Stimulated activated effector memory CD8-positive, alpha-beta T cell treated with anti-CD3 and anti-CD28 coated beads, Interleukin-12 subunit alpha, Interleukin-12 subunit beta, amount 100 ng/mL, for 72 hours (primary cell): ENCODE measurements at regions not wholly inside any gene's neighbourhood (a gene's known extent, or its start where the extent isn't known, plus 50 kb on each side); places are given as distances from the start of the nearest gene placed in this dataset.

Experiments
- ATAC-seq: fragments of 150-1000 bp; cut with Tn5 transposase; 2 replicates; pipeline ENCODE4 v1.10.0; 2021
- DNase-seq, 2 donors: peaks; one replicate each; pipeline ENCODE4 v3.0.0; 2021 to 2022; ENCODE audit warnings: low spot score in 2 of 2
- H3K27ac Mint-ChIP-seq: one replicate; pipeline ENCODE4 v1.8.0; 2022; ENCODE audit warnings: mild to moderate bottlenecking, mixed read lengths
- H3K36me3 Mint-ChIP-seq: one replicate; pipeline ENCODE4 v1.8.0; 2022; ENCODE audit warnings: mild to moderate bottlenecking, mixed read lengths
- H3K4me1 Mint-ChIP-seq: one replicate; pipeline ENCODE4 v1.8.0; 2022; ENCODE audit warnings: mixed read lengths
- H3K4me3 Mint-ChIP-seq: one replicate; pipeline ENCODE4 v1.8.0; 2022; ENCODE audit warnings: mild to moderate bottlenecking, mixed read lengths
- H3K9me3 Mint-ChIP-seq: one replicate; pipeline ENCODE4 v1.8.0; 2022; ENCODE audit warnings: mixed read lengths

DNA sequence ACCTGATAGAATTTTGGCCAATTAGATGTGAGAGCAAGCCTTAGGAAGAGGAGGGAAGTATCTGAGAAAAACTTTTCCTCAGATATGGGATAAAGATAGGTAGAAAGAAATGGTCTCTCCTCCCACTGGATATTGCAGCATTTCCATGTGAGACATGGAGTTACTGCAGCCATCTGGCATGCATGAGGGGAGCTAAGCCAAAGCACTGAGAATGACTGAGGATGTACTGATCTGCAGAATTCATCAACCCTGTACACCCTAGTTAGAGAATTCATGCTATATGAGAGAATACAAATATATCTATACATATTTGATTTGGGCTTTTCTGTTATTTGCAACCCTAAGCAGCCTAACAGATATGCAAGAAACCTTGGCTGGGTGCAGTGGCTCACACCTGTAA, 52.5 kb upstream of the RPL34 start:
- Mint-ChIP-seq H3K36me3 (no peaks in the 10 kb centered on the region), H3K9me3 (no peaks in the 10 kb centered on the region), H3K4me1 (no peaks in the 10 kb centered on the region), H3K27ac (no peak overlapping the region), H3K4me3 (no peak overlapping the region)
- ATAC-seq (no peak), DNase-seq (no peak)

DNA sequence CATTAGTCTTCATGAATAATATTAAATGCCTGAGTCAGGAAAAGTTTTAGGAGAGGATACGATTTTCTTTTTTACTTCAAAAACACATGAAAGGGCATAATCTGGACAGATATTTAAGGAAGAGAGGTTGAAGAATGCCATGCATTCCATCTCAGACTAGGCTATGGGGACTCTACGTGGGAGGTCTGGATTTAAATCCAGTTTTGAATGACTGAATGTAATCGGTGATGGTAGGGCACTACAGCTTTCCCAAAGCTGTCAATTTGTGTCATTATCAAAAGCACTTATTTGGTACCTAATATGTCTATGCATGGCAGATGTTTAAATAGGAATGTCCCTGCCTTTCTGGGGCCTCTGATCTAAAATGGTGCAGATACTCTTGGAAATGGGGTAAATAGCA, 59.3 kb upstream of the RPL34 start:
- Mint-ChIP-seq H3K36me3 (no peaks in the 10 kb centered on the region), H3K9me3 (no peaks in the 10 kb centered on the region), H3K4me1 (no peaks in the 10 kb centered on the region), H3K4me3 (no peak overlapping the region), H3K27ac (no peak overlapping the region)
- no peak for ATAC-seq
- DNase-seq, result no peak

DNA sequence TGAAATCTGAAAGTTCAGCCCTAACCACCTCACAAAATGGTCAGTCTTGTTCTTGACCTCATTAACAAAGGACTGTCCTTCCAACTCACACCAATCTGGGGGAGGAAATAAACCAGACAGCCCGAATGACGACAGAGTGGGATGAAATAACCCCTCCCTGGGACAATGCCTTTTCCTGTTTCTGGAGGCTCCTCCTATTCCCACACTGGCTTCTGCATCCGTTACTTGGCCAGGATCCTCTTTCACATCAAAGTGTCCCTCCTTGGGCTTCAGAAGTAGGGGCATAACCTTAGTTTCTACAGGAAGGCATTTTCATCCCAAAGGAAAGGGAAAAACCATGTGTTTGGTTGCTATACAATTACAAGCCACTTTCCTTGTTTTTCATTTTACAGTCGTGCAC, 59.8 kb upstream of the RPL34 start:
- H3K9me3 Mint-ChIP-seq, result no peaks in the 10 kb centered on the region
- H3K4me3 Mint-ChIP-seq, result no peak overlapping the region
- H3K4me1 Mint-ChIP-seq, result no peaks in the 10 kb centered on the region
- no peak for ATAC-seq
- no peak for DNase-seq
- H3K27ac Mint-ChIP-seq, result no peak overlapping the region
- H3K36me3 Mint-ChIP-seq, result no peaks in the 10 kb centered on the region

DNA sequence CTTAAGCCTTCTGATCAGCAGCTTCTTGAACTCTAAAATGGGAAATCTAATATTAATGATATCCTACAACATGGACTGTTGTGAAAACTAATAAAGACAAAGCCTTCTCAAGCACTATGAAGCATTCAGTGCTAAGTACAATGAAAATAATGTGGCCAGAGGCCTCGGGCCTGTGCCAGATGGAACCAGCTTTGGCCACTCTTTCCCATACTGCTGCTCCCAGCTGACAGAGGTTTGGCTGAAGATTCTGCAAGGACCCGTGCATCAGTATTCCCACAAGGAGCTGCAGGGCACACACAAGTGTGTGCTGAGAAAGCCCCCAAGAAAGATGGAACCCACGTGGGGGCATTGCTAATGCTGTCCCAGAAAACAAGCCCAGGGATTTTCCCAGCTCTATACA, 60.5 kb upstream of the RPL34 start:
- Mint-ChIP-seq H3K36me3 (no peaks in the 10 kb centered on the region), H3K4me1 (no peaks in the 10 kb centered on the region), H3K4me3 (no peak overlapping the region), H3K9me3 (no peaks in the 10 kb centered on the region), H3K27ac (no peak overlapping the region)
- ATAC-seq, result no peak
- DNase-seq, result no peak

DNA sequence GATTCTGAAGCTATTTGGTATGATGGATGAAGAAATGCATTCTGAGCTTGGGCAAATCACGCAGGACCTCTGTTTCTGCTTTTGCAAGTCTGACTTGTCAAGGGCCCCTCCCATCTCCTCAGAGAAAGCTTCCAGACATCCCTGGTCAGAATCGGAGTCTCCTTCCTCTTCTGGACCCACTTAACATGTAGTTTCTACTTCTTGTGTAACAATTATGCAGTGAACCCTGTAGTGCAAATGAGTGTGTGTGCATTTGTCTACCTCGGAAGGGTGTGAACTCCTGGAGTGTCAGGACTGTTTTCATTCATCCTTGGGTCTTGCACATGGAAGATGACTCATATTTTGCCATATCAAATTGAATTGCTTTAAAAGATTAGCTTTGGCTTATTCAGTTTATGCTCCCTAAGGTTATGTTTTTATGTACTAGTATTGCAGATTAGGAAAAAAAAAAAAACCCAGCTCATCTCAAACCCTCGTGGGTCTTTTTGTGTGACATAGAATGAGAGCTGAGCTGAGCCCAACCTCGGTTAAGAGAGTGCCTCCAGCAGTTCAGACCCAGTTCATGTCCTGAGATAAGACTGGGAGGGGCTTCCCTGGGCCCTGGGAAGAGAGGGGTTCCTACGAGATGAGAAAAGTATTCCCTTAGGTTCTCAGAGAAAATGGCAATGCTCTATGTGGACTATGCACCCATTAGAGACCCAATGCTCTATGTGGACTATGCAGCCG, 61.1 kb upstream of the RPL34 start:
- Mint-ChIP-seq H3K27ac (no peak overlapping the region), H3K36me3 (no peaks in the 10 kb centered on the region), H3K4me3 (no peak overlapping the region), H3K9me3 (no peaks in the 10 kb centered on the region), H3K4me1 (no peaks in the 10 kb centered on the region)
- peak; percentile 13 for ATAC-seq
- DNase-seq, result no peak

DNA sequence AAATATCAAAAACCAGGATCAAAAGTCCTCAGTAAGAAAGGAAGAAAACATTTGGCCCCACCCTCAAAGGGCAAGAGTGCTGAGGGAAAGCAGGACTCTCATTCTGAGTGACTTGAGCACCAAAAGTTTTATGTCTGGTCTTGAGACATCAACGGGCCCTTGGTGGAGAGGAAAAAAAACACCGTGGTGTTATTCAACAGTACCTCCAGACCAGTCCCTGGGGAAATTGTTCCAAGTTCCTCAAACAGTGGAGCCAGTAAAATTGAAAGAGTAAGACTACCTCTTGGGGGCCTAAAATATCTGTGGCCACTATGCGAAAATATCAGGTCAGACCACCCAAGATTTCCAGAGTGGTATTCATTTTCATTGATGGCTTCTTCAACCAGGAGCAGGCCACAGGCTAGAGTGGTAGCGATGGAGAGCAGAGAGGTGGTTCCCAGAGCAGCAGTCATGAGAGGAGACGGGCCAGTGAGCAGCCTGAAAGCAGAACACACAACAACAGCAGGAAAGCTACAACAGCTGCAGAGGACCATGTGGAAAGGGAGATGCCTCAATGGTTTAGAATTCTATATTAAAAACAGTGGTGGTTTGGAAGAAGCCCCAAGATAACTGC, 63.7 kb upstream of the RPL34 start:
- H3K9me3 Mint-ChIP-seq, result peaks cover 4% of the 10 kb centered on the region
- no peak for DNase-seq
- H3K36me3 Mint-ChIP-seq, result no peaks in the 10 kb centered on the region
- H3K27ac Mint-ChIP-seq, result no peak overlapping the region
- H3K4me1 Mint-ChIP-seq, result no peaks in the 10 kb centered on the region
- no peak overlapping the region for H3K4me3 Mint-ChIP-seq
- no peak for ATAC-seq

DNA sequence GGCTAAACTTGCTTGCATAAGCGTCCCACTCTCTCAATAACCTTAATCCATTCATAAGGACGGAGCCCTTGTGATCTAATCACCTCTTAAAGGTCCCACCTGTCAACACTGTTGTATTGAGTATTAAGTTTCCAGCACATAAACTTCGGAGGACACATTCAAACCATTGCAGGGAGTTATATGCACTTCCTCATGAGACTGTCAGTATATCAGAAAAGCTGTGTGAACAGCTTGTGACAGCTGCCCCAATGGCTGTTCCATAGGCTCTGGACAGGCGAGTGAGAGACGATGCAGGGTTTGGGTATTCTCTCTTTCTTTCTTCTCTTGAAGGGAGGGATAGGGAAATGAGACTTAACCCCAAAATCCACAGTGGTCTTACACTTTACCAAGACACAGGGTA, 64.2 kb upstream of the RPL34 start:
- H3K27ac Mint-ChIP-seq, result no peak overlapping the region
- H3K4me1 Mint-ChIP-seq, result no peaks in the 10 kb centered on the region
- H3K9me3 Mint-ChIP-seq, result peaks cover 4% of the 10 kb centered on the region
- ATAC-seq, result no peak
- no peak overlapping the region for H3K4me3 Mint-ChIP-seq
- DNase-seq, result no peak
- no peaks in the 10 kb centered on the region for H3K36me3 Mint-ChIP-seq

DNA sequence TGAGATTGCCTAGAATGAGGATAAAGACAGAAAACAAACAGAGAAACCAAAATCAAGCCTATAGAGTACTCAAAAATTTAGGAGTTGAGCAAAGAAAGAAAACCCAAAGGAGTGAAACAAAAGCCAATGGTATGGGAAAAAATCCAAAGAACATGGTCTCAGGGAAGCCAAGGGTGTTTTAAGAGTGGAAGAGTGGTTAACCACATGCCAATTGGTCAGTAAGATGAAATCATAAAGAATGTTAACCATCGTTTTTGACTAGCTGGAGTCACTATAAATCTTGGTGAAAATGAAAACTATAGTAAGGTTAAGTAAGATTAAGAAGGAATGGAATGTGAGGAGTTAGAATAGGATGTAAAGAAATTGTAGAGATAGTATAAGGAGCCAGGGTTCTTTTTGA, 64.7 kb upstream of the RPL34 start:
- Mint-ChIP-seq H3K9me3 (peaks cover 4% of the 10 kb centered on the region), H3K36me3 (no peaks in the 10 kb centered on the region), H3K4me3 (no peak overlapping the region), H3K27ac (no peak overlapping the region), H3K4me1 (no peaks in the 10 kb centered on the region)
- DNase-seq (no peak), ATAC-seq (no peak)

DNA sequence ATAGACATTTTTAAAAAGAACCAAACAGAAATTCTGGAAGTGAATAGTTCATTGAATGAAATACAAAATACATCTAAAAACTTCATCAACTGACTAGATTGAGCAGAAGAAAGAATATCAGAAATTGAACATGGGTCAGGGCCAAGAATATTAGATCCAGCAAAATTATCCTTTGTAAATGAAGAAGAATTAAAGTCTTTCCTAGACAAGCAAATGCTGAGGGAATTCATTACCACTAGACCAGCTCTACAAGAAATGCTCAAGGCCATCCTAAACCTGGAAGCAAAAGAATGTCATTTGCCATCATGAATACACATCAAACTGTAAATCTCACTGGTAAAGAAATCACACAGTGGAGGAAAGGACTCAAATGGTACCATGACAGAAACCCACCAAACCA, 72.7 kb upstream of the RPL34 start:
- Mint-ChIP-seq H3K9me3 (peaks cover 14% of the 10 kb centered on the region), H3K4me3 (no peak overlapping the region), H3K4me1 (no peaks in the 10 kb centered on the region), H3K36me3 (no peaks in the 10 kb centered on the region), H3K27ac (no peak overlapping the region)
- no peak for ATAC-seq
- DNase-seq, result no peak

DNA sequence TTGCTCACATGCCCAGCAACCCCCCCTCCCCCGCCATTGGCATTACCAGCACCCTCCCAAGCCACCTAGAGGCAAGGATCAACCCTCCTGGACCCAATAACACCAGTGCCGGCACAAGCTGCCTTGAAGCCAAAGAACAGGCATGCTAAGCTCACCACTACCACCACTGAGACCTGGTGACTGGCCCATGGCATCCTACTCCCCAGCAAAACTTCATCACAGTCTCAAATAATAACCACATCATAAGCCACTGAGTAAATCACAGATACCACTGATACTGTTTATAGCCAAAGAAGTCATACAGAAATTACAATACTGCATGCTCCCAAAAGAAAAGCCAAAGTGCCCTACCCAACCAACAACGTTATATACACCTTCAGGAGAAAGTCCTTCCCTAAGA, 73.6 kb upstream of the RPL34 start:
- H3K36me3 Mint-ChIP-seq, result no peaks in the 10 kb centered on the region

DNA sequence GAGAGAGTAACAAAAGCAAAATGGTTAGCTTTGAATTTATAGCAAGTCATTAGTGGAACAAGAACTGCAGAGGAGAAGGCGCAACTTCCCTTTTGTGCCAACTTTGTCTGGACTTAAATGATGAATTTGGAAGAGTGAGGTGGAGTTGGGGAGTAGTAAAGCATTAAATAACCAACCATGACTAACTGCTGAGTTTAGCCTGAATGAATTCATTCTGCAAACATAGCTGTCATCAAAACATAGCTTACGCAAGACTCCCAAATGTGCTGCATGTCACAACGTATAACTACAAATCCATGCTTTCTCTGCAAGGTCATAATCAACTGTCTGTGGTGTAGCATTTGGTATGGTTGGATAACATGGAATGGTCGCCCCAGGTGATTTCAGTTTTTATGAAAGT, 75.9 kb upstream of the RPL34 start:
- ATAC-seq, result no peak
- H3K36me3 Mint-ChIP-seq, result no peaks in the 10 kb centered on the region
- peaks cover 14% of the 10 kb centered on the region for H3K9me3 Mint-ChIP-seq
- H3K27ac Mint-ChIP-seq, result no peak overlapping the region
- no peak overlapping the region for H3K4me3 Mint-ChIP-seq
- no peak for DNase-seq
- no peaks in the 10 kb centered on the region for H3K4me1 Mint-ChIP-seq

More for the DNA sequence above, 73.6 kb upstream of the RPL34 start:
- Mint-ChIP-seq H3K9me3 (peaks cover 14% of the 10 kb centered on the region), H3K4me1 (no peaks in the 10 kb centered on the region), H3K27ac (no peak overlapping the region), H3K4me3 (no peak overlapping the region)
- ATAC-seq, result no peak
- no peak for DNase-seq

DNA sequence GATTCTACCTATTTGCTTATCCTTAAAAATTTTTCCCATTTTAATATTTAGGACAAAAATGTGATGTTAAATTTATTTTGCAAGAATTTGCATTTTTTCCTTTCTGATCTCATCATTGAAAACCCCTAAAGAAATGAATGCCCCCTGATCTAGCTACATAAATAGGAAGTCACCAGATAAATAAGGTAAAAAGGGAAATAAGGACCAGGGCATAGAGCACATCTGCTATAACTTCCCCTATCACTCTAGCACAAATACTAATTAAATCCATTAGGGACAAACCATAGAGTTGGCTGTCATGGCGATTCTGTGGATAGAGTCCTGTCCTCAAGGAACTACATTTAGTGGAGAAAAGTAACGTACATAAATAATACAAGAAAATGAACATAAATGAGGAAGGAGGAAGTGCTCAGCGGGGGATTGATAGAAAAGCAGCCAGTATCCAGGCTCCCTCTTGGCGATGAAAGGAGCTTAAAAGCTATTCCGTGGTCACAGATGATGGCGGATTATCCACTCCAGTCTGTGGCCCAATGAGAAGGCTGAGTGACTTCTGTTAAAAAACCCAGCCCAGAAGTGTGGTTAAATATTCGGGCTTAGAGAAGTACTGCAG, 76.9 kb upstream of the RPL34 start:
- no peaks in the 10 kb centered on the region for H3K4me1 Mint-ChIP-seq
- H3K9me3 Mint-ChIP-seq, result peaks cover 8% of the 10 kb centered on the region
- no peak overlapping the region for H3K4me3 Mint-ChIP-seq
- ATAC-seq (no peak), DNase-seq (no peak)
- no peak overlapping the region for H3K27ac Mint-ChIP-seq
- H3K36me3 Mint-ChIP-seq, result no peaks in the 10 kb centered on the region

DNA sequence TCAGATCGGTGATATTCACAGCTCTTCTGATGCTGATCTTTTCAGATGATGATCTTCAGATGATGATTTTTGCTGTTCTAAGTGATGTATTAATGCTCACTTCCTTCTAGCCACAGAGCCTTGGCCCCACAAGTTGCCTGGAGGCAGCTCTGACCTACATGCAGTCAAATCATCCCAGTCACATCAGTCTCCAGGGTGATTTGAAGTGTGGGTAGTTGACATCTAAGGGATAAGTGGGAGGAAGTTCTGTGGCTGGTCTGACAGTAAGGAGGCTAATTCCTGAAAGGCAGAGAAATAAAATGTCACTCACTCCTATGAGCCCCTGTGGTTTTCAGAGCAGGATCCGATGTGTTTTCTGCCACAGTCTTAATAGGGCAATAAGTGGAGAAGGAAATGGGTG, 79.8 kb upstream of the RPL34 start:
- Mint-ChIP-seq H3K36me3 (no peaks in the 10 kb centered on the region), H3K4me3 (no peak overlapping the region), H3K27ac (no peak overlapping the region), H3K9me3 (no peaks in the 10 kb centered on the region), H3K4me1 (no peaks in the 10 kb centered on the region)
- DNase-seq (no peak), ATAC-seq (no peak)

DNA sequence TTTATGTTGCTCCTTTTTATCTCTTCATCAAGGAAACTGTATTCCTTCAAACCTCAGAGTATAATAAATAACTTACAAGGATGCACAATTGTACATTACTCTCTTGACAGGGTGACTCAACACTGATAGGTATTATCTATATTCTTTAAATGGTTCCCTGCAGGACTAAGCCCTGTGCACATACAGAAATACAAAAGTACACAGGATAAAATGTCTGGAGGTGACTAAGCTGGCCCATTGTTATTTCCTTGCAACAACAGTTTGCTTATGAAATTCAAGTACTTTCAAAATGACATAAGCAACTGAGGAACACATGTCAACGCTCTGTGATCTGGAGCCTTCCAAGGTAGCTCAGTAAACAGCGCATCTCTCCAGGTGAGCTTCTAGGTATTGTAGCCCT, 83.8 kb upstream of the RPL34 start:
- ATAC-seq (peak; percentile 58), DNase-seq (no peak)
- no peaks in the 10 kb centered on the region for H3K9me3 Mint-ChIP-seq
- peaks cover 5% of the 10 kb centered on the region for H3K4me1 Mint-ChIP-seq
- H3K36me3 Mint-ChIP-seq, result no peaks in the 10 kb centered on the region
- no peak overlapping the region for H3K27ac Mint-ChIP-seq
- no peak overlapping the region for H3K4me3 Mint-ChIP-seq

DNA sequence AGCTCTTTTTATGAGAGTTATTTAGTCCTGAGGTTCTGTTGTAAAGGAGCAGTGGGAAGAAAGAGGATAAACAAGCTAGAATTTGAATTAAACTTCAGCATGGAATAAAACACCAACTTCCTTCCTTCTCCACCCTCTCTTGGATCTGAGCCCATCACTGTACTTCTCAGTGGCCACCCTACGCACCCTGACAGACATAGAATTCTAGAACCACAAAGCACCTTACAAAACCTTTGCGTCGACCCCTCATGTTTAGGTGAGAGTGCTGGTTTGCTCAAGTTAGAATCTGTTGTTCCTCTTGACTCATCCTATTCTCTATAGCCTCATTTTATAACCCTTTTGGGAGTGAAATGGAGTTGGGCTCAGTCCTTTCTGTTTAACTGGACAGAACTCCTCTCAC, 84.6 kb upstream of the RPL34 start:
- Mint-ChIP-seq H3K9me3 (no peaks in the 10 kb centered on the region), H3K27ac (no peak overlapping the region), H3K36me3 (no peaks in the 10 kb centered on the region), H3K4me3 (no peak overlapping the region), H3K4me1 (peaks cover 5% of the 10 kb centered on the region)
- DNase-seq, result no peak
- no peak for ATAC-seq

DNA sequence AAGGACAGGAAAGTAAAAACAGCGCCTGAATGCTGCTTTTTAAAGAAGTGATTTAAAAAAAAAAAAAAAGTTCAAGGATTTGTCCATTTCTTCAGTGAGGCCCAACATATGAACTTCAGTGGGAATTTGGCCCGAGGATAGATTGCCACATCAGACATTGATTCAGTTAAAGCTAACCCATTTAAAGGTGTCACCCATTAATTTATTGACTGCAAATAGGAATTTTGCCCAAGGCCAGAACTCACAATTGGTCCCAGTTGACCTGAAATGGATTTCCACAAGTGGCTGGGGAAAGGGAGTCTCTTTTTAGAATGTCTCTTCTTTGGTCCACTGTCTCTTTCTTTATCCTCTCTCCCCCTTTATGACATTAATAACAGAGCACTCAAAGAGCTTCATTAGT, 86.5 kb upstream of the RPL34 start:
- no peak for ATAC-seq
- H3K27ac Mint-ChIP-seq, result no peak overlapping the region
- H3K4me1 Mint-ChIP-seq, result peaks cover 5% of the 10 kb centered on the region
- no peak for DNase-seq
- no peaks in the 10 kb centered on the region for H3K36me3 Mint-ChIP-seq
- no peaks in the 10 kb centered on the region for H3K9me3 Mint-ChIP-seq
- H3K4me3 Mint-ChIP-seq, result no peak overlapping the region
